DND-41 (cell line): ENCODE measurements at regions not wholly inside any gene's neighbourhood (a gene's known extent, or its start where the extent isn't known, plus 50 kb on each side); places are given as distances from the start of the nearest gene placed in this dataset.

Source experiments
- ATAC-seq: fragments of 200-7000 bp; cut with Tn5 transposase; 3 replicates; pipeline ENCODE4 v1.9.1; 2021; ENCODE audit warnings: low read depth; ENCODE audit not compliant: insufficient read depth
- DNase-seq: peaks from one replicate; pipeline ENCODE4 v3.0.0-alpha.2; 2020
- H2AFZ ChIP-seq: 2 replicates; pipeline ENCODE4 v1.6.0; 2012; ENCODE audit warnings: low read depth, low read length
- H3K27ac ChIP-seq: 2 replicates; pipeline ENCODE4 v1.5.1; 2012; ENCODE audit warnings: low read length, inconsistent platforms
- H3K27me3 ChIP-seq: fragments of 200-600 bp; sonication (generic); 2 replicates; pipeline ENCODE4 v1.6.0; 2012; ENCODE audit warnings: low read length, mild to moderate bottlenecking, inconsistent platforms; ENCODE audit not compliant: insufficient read depth, poor library complexity
- H3K36me3 ChIP-seq: 2 replicates; pipeline ENCODE4 v1.5.1; 2012; ENCODE audit warnings: low read length, inconsistent platforms; ENCODE audit not compliant: insufficient read depth
- H3K4me1 ChIP-seq: 2 replicates; pipeline ENCODE4 v1.5.1; 2012; ENCODE audit warnings: mild to moderate bottlenecking, low read length; ENCODE audit not compliant: insufficient read depth
- H3K4me2 ChIP-seq: 2 replicates; pipeline ENCODE4 v1.6.0; 2012; ENCODE audit warnings: mild to moderate bottlenecking, moderate library complexity, low read length, inconsistent platforms; ENCODE audit not compliant: insufficient read depth
- H3K4me3 ChIP-seq, 2 experiments: fragments of 200-600 bp in 1 of 2; shearing (Covaris generic) in 1 of 2; 2 replicates each; pipeline ENCODE4 v1.5.1; 2012 to 2016; ENCODE audit warnings: inconsistent platforms in 2 of 2, low read length in 2 of 2, mild to moderate bottlenecking in 2 of 2, low read depth in 1 of 2, moderate library complexity in 1 of 2
- H3K79me2 ChIP-seq: 2 replicates; pipeline ENCODE4 v1.6.0; 2012; ENCODE audit warnings: low read length, inconsistent platforms; ENCODE audit not compliant: insufficient read depth
- H3K9ac ChIP-seq: 2 replicates; pipeline ENCODE4 v1.6.0; 2012; ENCODE audit warnings: low read depth, mild to moderate bottlenecking, inconsistent platforms, low read length, moderate library complexity
- H3K9me3 ChIP-seq: 2 replicates; pipeline ENCODE4 v1.5.1; 2012; ENCODE audit warnings: low read length, moderate library complexity, mild to moderate bottlenecking, inconsistent platforms; ENCODE audit not compliant: insufficient read depth, severe bottlenecking
- H4K20me1 ChIP-seq: 2 replicates; pipeline ENCODE4 v1.6.0; 2012; ENCODE audit warnings: low read length; ENCODE audit not compliant: insufficient read depth
- EZH2 ChIP-seq: IDR thresholded peaks from 3 replicates; pipeline ENCODE4 v1.6.1; 2012; ENCODE audit warnings: borderline replicate concordance, low read depth, mild to moderate bottlenecking, moderate library complexity, low read length, inconsistent platforms; ENCODE audit not compliant: severe bottlenecking
- TF ChIP-seq, protein P1 (sequence below): IDR thresholded peaks from 2 replicates; pipeline ENCODE4 v1.5.1; 2012; ENCODE audit warnings: borderline replicate concordance, low read length, moderate library complexity, mild to moderate bottlenecking; ENCODE audit not compliant: poor library complexity, severe bottlenecking; ENCODE audit errors: extremely low read depth

DNA sequence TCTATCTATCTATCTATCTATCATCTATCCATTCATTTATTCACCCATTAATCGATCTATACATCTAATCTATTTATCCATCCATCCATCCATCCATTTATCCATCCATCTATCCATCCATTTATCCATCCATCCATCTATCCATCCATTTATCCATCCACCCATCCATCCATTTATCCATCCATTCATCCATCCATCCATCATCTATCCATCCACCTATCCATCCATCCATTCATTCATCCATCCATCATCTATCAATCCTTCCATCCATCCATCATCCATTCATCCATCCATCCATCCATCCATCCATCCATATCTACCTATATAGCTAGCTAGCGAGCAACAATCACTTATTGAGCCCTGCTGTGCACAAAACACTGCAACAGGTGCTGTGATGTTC is 953.1 kb upstream of the ZNF722 start:
- Histone ChIP-seq H3K36me3 (no peaks in the 10 kb centered on the region), H3K9ac (no peak overlapping the region), H3K9me3 (peaks cover 23% of the 10 kb centered on the region), H4K20me1 (no peaks in the 10 kb centered on the region), H3K79me2 (no peaks in the 10 kb centered on the region), H3K4me1 (no peaks in the 10 kb centered on the region), H3K4me3 (no peak overlapping the region), H3K27me3 (no peaks in the 10 kb centered on the region), H3K27ac (no peak overlapping the region), H3K4me2 (no peak overlapping the region), H2AFZ (no peak overlapping the region)
- ATAC-seq: no peak
- DNase-seq: no peak
- TF ChIP-seq, protein P1, sequence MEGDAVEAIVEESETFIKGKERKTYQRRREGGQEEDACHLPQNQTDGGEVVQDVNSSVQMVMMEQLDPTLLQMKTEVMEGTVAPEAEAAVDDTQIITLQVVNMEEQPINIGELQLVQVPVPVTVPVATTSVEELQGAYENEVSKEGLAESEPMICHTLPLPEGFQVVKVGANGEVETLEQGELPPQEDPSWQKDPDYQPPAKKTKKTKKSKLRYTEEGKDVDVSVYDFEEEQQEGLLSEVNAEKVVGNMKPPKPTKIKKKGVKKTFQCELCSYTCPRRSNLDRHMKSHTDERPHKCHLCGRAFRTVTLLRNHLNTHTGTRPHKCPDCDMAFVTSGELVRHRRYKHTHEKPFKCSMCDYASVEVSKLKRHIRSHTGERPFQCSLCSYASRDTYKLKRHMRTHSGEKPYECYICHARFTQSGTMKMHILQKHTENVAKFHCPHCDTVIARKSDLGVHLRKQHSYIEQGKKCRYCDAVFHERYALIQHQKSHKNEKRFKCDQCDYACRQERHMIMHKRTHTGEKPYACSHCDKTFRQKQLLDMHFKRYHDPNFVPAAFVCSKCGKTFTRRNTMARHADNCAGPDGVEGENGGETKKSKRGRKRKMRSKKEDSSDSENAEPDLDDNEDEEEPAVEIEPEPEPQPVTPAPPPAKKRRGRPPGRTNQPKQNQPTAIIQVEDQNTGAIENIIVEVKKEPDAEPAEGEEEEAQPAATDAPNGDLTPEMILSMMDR: no peak
- TF ChIP-seq EZH2: no peak

DNA sequence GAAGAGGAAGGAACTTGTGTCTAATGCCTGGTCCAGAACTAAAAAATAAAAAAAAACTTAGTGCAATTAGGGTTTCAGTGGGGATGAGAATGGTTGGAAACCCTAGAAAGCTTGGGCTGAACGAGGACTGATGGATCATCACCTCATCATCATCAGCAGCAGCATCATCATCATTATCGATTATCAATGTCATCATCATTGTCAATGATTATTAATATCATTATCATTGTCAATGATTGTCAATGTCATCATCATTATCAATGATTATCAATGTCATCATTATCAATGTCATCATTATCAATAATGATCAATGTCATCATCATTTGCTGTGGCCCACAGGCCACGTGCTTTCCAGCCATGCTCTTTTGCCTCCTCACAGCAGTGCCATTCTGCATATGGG is 952.0 kb upstream of the ZNF722 start:
- H3K4me3 ChIP-seq: no peak overlapping the region
- ATAC-seq (no peak), DNase-seq (no peak)
- no peaks in the 10 kb centered on the region for H3K36me3 ChIP-seq
- H2AFZ ChIP-seq: no peak overlapping the region
- H3K4me2 ChIP-seq: no peak overlapping the region
- TF ChIP-seq EZH2: no peak
- TF ChIP-seq, protein P1: no peak
- H3K9me3 ChIP-seq: peaks cover 18% of the 10 kb centered on the region
- H3K79me2 ChIP-seq: no peaks in the 10 kb centered on the region
- H3K27ac ChIP-seq: no peak overlapping the region
- H4K20me1 ChIP-seq: no peaks in the 10 kb centered on the region
- H3K27me3 ChIP-seq: no peaks in the 10 kb centered on the region
- H3K4me1 ChIP-seq: no peaks in the 10 kb centered on the region
- H3K9ac ChIP-seq: no peak overlapping the region

DNA sequence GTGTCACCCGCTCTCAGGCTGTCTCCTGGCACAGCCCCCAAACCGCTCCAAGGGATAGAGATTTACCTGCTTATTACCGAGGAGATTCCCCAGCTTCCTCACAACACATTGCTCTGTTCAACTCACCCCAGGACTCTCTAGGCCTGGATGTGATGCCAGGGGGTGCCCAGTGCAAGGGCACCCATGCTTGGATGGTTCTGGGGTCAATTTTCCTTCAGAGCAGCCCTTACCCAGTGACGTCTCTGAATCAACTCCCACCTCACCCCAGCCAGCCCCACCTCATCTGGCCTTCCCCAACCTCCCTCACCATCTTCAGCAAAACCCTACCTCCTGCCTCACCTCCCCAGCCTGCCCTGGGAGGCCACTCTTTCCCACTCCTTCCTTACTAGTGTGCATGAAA is 951.6 kb upstream of the ZNF722 start:
- Histone ChIP-seq H3K4me1 (no peaks in the 10 kb centered on the region), H4K20me1 (no peaks in the 10 kb centered on the region), H2AFZ (no peak overlapping the region), H3K4me2 (no peak overlapping the region), H3K9ac (no peak overlapping the region), H3K4me3 (no peak overlapping the region), H3K27me3 (no peaks in the 10 kb centered on the region), H3K9me3 (peaks cover 14% of the 10 kb centered on the region), H3K79me2 (no peaks in the 10 kb centered on the region), H3K36me3 (no peaks in the 10 kb centered on the region), H3K27ac (no peak overlapping the region)
- TF ChIP-seq, protein P1: no peak
- no peak for TF ChIP-seq EZH2
- ATAC-seq (no peak), DNase-seq (no peak)

DNA sequence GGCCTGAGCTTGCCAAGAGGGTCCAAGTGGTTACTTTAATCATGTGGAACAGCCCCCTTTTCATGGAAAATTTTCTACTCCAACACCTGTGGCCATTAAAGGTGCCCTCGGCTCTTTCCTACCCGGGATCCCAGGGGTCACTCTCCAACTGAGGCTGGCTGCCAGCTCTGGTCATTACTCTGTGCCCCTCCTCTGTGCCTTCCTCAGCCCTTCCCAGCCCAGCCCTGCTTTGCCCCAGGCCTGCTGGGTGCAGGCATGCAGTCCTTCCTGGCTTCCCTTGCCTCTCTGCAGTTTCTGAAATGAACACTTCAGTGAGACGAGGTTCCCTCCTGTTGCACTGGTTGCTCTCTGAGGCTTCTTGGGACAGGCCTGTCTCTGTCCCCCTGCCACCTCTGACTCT is 951.1 kb upstream of the ZNF722 start:
- no peak for TF ChIP-seq EZH2
- TF ChIP-seq, protein P1: no peak
- H3K27me3 ChIP-seq: no peaks in the 10 kb centered on the region
- H3K27ac ChIP-seq: no peak overlapping the region
- no peaks in the 10 kb centered on the region for H3K4me1 ChIP-seq
- ATAC-seq (no peak), DNase-seq (no peak)
- no peak overlapping the region for H3K4me3 ChIP-seq
- H3K79me2 ChIP-seq: no peaks in the 10 kb centered on the region
- no peak overlapping the region for H2AFZ ChIP-seq
- H3K4me2 ChIP-seq: no peak overlapping the region
- H4K20me1 ChIP-seq: no peaks in the 10 kb centered on the region
- no peak overlapping the region for H3K9ac ChIP-seq
- peaks cover 14% of the 10 kb centered on the region for H3K9me3 ChIP-seq
- H3K36me3 ChIP-seq: no peaks in the 10 kb centered on the region
